GM21360 (cell line): ENCODE measurements at regions not wholly inside any gene's neighbourhood (a gene's known extent, or its start where the extent isn't known, plus 50 kb on each side); places are given as distances from the start of the nearest gene placed in this dataset.

ENCODE experiments used
- ATAC-seq: cut with Tn5 transposase; IDR thresholded peaks from one replicate; pipeline ENCODE4 v1.9.1; 2021; ENCODE audit warnings: mild to moderate bottlenecking, moderate library complexity; ENCODE audit not compliant: unreplicated experiment

DNA sequence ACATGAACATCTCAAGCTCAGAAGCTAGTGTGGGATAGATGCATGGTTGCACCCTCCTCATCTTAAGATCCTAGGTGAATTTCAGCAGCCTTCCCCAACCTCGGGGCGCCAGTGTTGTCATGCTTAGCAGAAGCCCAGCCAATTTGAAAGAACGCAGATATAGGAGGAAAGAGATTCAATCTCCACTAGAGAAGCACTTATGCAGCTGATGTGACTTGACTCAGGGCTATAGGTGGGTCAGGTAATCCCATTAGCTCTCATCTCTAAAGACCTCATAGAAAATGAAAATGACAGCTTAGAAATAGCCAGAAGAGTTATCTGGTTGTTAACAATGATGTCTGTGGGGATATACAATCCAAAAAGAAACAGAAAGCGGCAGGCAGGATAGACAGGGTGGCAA lies 310.5 kb downstream of the GPAM start:
- ATAC-seq: no peak

DNA sequence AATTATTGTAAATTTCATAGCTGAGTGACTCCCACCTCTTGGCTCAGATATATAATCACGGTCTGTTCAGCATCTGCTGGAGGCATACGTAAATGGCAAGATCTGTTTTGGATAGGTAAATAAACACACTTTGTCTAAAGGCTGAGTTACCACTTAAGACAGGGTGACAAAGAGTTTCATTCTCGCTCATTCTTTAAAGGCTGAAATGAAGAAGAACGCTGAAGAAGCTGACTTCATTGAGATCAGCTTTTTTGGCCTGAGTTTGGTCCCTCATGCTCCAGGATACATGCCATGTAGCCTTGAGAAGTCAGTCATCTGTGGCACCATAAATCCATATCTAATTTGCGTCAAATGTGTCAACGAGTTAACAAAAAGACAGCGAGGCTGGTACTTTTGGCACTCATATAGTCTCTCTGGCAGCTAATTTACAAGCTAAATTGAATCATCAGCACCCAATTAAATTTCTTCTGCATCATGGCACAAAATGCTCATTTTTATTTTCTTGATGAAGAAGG lies 309.9 kb downstream of the GPAM start:
- ATAC-seq: no peak

DNA sequence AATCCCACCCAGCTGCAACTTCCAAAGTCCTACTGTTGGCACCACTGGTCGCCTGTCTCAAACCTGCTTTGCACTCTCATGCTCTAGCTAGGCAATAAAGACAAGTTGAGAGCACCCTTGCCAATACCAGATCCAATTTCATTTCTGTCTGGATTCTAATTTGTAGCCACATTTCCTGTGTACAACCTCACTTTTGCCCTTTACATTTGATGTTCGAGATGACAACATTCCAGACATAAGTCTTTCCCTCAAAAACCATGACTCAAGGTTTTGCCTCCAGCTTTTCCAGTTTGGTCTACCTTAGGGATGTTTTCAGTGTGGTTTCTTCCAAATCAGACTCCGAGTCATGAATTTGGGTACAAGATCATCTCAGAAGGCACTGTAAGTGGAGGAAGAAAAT lies 309.0 kb downstream of the GPAM start:
- ATAC-seq: no peak

DNA sequence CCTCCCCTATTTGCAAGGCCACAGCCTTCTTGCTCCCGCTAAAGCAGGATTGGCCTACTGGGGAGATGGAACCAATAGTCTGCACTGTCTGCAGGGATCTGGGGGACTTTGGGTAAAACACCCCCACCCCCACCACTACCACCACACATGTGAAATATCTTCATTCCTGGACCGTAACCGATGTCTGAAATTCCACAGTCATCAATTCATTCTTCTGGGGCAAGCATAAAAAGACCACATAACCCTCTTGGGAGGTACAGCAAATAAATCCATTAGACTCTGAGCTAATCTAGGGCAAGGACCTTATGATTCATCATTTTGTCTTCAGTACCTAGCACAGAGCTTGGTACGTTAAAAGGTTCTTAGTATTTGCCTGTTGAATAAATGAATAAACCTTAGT lies 307.8 kb downstream of the GPAM start:
- no peak for ATAC-seq

DNA sequence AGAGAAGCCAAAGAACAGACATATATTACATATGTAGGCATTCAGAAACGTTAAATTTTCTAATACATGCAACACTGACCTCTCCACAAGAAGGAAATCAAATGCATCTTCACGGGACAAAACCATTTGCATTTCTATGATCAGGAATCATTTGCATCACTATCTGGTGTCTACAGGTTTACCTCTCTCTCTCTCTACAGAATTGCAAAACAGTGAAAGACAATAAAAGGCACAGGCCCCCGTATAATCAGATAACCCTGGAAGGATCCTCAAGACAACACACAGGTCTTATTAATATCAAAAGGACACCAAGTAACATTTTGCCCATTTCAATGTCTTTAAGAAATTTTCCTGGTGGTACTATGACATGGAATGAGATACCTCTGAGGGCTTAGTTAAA lies 306.3 kb downstream of the GPAM start:
- ATAC-seq: no peak

DNA sequence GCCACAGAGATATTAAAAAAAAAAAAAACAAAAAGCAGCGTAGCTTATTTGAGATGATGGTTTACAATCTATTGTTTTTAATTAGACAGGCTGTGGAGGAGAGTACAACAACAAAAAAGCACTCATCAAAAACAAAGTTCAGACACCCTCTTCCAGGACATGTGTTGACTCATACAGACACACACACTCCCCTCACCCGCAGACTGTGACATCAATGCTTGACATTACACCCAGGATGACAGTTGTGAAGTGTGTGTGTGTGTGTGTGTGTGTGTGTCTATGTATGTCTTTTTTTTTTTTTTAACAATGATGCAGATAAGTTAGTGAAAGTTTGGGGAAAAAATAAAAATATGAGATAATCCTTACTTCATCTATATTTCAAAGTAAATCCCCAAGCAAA lies 303.6 kb downstream of the GPAM start:
- ATAC-seq: no peak

DNA sequence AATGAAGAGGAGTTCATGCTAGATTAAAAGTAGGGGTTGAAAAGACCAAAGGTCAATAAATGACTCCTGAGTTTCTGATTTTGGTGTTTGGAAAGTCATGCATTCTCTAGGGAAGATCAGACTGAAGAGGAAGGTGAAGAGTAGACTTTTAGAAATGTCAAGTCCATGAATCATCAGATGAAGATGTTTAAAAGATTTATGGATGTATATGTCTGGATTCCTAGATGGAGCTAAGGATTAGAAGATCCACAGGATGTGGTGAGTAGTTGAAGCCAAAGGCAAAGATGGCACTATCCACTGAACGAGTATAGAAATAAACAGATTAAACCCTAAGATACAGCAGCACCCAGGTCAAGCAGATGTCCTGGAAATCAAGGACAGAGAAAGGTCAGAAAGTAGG lies 298.5 kb downstream of the GPAM start:
- ATAC-seq: no peak

DNA sequence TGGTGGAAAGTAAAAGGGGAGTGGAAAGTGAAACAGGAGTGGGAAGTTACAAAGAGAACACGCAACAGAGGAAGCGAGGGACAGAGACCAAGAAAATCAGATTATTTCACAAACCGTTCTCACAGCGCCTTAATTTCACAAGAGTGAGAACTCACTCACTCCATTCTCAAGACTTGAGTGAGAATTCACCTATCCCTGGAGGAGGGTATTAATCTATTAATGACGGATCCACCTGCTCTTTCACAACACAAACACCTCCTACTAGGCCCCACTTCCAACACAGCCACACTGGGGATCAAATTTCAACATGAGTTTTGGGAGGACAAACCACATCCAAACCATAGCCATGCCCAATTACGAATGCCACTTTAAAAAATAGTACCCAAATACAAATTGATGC lies 297.6 kb downstream of the GPAM start:
- no peak for ATAC-seq

DNA sequence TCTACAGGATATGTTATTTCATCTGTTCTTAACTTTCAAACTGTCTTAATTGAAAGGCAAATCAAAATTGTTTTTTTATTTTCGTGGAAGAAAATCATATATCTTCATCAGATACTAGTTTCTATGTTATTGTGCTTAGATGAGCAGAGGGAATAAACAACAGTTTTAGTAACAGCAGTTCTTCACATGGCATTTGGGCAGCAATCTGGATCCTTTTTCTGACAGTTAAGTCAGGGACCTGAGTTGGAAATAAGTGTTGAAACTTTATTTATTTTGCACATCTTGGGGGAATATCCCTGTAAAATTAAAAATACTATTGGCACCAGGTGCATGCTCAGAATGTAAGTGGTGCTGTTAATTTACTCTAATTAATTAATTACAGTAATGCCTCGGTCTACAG lies 296.3 kb downstream of the GPAM start:
- no peak for ATAC-seq

DNA sequence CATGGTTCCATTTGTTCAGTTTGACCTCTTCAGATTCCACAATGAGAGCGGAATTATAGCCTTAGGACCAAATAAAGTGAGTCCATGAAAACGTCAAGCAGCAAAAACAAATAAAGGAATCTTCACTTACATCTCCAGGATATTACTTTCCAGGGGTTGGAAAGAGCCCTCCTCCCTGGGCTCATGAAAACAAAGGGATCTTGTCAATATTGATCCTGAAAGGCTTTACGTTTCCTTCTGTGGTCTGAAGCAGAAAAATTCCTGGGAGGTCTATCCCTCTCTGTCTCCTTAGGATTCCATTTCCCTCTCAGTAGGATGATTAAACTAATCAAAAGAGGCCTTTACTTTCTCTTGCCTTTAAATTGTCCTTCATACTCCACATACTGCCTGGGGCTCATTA lies 293.5 kb downstream of the GPAM start:
- ATAC-seq: no peak

DNA sequence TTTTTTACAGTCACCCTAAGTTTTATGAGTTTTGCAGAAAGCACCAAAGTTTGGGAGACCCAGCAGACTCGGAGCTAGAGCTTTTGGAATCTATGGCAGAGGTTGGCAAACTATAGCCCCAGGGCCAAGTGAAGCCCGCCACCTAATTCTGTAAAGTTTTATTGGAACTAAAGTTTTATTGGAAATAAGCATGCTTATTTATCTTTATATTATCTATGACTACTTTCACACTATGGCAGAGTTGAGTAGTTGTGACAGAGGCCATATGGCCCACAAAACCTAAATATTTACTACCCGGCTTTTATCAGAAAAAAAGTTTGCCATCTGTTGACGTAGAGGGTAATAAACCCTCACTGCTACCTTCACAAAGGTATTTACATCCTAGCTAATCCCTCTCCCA lies 267.6 kb downstream of the GPAM start:
- ATAC-seq: no peak

DNA sequence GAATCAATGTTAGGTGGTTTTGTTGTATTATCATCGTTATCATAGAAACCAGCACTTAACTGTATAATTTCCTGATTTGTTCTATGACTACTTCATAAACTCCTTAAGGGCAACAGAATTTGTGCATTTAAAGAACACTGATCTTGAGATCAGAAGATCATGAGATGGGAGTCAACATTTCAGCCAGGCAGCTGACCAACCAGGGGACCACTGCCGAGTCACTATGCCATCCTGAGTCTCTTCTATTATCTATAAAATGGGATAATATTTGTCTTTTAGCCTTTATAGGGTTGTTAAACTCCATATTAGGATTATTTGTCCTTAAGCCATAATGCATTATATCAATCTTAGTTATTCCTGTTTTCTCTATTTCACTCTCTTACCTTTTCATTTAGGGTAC lies 261.7 kb downstream of the GPAM start:
- no peak for ATAC-seq

DNA sequence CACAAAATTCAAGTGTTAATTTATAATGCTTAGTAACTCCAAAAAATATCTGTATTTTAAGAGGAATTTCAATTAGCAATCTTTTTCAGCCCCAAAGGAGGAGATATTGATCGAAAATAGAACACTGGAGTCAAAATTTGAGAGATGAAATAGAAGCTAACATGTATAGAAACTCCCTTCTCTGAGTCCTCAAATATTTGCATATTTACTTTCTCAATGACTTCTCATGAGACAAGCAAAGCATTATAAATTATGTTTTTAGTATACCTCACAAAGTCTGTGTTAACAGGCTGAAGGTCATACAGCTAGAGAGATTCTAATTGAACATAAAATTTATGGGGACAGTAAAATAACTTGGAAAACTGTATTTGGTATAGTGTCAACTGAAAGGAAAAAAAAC lies 260.5 kb downstream of the GPAM start:
- no peak for ATAC-seq

DNA sequence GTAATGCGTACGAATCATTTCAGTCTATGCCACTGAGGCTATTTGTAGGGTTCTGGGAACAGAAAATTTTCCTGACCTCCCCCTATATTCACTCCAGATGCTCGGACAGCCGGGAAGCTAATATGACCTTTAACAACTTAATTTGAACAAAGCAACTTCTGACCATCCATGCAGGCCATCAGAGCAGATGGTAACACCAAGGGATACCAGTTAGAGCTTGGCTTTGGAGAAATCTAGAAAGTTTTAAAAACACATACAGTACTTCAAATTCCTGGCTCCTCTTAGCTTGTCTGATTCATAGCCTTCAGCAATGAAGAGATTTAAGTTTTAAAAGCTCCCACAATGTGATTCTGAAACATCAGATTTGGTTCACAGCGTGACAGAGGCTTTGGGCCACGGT lies 257.3 kb downstream of the GPAM start:
- ATAC-seq: no peak

DNA sequence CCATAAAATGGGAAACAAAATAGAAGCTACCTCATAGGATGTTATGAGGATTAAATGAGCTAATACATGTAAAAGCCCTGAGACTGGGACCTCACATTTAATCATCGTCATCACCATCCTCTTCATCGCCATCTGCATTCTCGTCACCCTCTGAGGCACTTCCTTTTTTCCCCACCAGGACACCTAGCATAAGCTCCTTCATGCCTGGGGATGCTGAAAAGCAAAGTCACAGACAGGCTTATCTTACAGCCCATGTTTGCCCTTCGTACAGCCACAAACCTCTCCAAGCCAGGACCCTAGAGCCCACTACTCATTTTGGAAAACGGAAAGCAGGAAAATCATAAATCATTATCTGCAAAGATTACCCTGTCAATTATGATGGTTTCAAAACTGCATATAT lies 249.6 kb downstream of the GPAM start:
- ATAC-seq: no peak

DNA sequence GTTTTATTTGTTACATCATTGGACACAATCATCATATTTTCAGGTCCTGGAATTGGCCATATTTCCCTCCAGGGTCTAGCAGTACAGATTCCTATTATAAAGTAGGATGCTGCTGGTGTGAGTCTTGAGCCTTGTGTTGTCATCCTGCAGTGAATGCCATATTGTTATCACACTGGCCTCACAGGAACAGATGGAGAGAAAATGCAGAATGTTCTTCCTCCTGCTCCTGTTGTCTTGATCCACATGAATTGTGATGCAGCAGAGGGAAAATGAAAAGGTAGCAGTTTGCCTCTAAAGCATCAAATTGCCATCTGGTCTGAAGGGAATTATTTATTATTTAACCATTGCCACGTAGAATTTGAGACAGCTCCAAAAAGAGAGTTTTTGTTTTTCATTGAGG lies 248.6 kb downstream of the GPAM start:
- no peak for ATAC-seq

DNA sequence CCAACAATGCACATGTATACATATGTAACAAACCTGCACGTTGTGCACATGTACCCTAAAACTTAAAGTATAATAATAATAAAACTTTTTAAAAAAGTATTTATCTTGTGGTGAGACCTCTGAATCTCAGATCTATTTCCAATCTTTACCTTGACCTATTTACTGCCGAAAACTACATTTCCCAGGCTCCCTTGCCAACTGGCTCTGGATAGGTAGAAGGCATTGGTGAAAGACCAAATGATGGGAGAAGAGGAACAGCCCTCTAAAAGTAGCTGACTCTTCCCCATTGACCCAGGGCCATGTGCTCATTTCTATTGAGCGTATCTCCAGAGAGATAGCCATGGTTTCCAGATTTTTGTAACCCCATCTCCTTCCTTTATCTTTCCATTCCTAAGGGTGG lies 247.4 kb downstream of the GPAM start:
- no peak for ATAC-seq

DNA sequence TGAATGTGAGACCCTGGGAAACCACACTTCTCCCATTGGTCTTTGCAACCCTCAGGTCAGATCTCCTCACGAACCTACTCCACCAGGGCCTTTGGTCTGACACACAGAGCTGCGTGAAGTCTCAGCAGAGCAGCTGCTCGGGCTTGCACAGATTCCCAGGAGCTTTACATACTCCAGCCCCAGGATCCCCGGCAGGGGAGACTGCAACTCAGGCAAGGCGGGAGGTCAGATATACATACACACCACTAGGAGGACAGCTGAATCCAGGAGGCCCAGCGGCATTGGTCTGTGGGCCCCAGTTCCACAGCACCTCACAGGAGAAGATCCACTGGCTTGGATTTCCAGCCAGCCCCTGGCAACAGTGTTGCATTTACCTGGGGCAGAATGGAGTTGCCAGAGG lies 239.2 kb downstream of the GPAM start:
- no peak for ATAC-seq

DNA sequence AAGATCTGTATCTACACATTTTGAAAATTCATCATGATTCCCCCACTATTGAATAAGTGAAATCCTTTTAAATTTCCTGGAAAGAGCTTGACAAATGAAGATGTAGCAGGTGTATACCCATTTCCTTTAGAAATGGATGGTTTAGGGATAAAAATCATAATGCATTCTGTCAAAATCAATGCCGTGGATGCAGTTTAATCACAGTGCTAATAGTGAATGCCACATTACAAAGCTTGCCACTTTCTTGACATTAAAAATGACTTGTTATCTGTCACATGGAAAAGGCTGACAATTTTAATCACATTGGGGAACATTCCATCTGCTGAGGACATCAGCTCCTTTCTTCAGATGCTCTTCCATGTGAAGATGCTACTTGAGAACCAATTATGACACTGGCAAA lies 229.6 kb downstream of the GPAM start:
- ATAC-seq: no peak

DNA sequence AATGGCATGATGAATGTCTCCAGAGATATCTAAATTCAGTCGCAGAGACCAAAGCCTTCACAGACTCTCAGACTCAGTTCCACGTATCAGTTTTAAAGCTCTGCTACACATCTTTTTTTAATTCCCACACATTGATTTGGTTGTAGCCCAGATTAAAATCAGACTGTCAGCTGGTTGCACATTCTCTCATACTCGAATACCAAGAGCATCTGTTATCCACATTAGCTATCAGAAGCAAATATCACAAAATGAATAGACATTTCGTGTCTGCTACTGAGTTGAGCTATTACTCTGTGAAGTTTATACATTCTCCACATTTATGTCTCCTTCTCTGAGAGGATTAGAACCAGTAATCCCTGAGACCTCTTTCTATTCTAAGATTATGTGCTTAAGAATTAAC lies 229.2 kb downstream of the GPAM start:
- ATAC-seq: no peak

DNA sequence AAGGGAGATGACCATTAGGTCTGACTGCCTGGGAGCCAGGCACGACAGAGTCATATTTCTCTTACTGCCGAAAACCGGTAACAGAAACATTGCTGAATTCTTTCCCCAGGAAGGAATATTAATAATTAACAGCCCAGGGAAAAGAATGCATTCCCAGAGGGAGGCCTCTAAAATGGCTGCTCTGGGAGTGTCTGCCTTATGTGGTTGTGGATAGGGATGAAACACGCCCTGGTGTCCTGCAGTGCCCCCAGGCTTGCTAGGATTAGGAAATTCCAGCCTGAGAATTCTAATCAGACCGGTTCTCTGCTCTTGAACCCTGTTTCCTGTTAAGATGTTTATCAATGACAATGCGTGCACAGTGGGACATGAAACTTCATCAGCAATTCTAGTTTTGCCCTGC lies 226.7 kb downstream of the GPAM start:
- no peak for ATAC-seq

DNA sequence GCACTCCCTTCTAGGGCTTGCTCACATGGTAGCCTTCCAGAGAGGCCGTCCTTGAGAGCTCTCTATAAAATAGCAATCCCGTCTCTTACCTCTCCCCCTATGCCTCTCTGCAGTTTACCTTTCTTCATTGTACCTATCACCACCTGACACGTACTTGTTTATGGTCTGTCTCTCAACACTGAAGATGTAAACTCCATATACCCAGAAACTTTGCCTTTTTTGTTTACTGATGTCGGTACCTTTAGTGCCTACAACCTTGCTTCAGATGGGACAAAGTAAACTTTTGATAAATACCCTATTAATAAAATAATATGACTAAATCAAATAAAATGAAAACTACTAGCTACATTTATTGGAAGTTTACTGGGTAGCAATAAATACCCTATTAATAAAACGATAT lies 220.6 kb downstream of the GPAM start:
- ATAC-seq: no peak

DNA sequence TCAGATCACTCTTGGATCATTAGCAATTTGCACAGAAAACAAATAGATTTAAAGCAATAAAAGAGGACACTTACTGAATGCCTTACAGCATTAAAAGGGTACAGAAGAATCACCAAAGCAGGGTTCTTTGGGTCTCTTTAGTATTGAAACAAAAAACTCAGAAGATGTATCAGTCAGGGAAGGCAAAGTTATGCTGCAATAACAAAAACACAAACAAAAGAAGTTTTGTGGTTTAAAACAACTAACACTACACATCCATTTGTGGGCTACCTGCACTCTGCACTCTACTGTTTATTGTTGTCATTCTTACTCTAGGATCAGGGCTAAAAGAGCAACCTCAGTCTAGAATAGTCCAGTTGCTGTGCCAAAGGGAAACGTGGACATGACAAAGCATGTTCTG lies 216.4 kb downstream of the GPAM start:
- no peak for ATAC-seq

DNA sequence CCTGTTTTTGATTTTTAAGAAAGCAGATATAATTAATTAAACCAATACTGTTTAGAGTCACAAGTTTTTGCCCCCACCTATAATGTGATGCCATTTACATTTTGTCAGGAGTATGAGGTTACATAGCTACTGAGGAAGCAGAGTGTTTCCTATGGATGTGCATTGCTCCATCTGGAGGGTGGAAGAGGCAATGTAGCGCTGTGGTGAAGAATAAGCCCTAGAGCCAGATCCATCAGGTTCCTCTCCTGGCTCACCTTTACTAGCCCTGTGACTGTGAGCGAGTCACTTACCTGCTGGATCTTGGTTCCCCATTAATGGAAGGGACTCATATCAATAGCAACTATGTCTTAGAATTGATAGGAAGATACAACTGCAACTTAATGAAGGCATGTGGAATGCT lies 216.0 kb downstream of the GPAM start:
- no peak for ATAC-seq
